ENCODE measurements at regions not wholly inside any gene's neighbourhood (a gene's known extent, or its start where the extent isn't known, plus 50 kb on each side); places are given as distances from the start of the nearest gene placed in this dataset.

- H3F3A ChIP-seq (ENCODE audit: insufficient read depth, low read length, poor library complexity, severe bottlenecking): no peaks in the 10 kb centered on the region
- no peaks in the 10 kb centered on the region for H3K36me3 ChIP-seq (ENCODE audit: insufficient read depth, low read length)
- no peaks in the 10 kb centered on the region for H3K9me3 ChIP-seq (ENCODE audit: low read length)
- H3K4me2 ChIP-seq (ENCODE audit: low read length): no peak overlapping the region
- no peaks in the 10 kb centered on the region for H3K27me3 ChIP-seq (ENCODE audit: insufficient read depth, low read depth, low read length)
- TF ChIP-seq MXI1 (conservative IDR thresholded peaks at IDR 0.05; ENCODE audit: poor library complexity, severe bottlenecking) (no peak), RAD21 (conservative IDR thresholded peaks at IDR 0.05) (peak; percentile 90), POLR2AphosphoS5 (IDR thresholded peaks at IDR 0.05) (no peak), EZH2 (IDR thresholded peaks at IDR 0.05; ENCODE audit: borderline replicate concordance, insufficient read depth, low read length, poor library complexity, severe bottlenecking) (no peak), SMC3 (conservative IDR thresholded peaks at IDR 0.05; ENCODE audit: poor library complexity) (peak; percentile 85), EP300 (conservative IDR thresholded peaks at IDR 0.05; ENCODE audit: poor library complexity, severe bottlenecking) (peak; percentile 17)
- TF ChIP-seq, protein P1, sequence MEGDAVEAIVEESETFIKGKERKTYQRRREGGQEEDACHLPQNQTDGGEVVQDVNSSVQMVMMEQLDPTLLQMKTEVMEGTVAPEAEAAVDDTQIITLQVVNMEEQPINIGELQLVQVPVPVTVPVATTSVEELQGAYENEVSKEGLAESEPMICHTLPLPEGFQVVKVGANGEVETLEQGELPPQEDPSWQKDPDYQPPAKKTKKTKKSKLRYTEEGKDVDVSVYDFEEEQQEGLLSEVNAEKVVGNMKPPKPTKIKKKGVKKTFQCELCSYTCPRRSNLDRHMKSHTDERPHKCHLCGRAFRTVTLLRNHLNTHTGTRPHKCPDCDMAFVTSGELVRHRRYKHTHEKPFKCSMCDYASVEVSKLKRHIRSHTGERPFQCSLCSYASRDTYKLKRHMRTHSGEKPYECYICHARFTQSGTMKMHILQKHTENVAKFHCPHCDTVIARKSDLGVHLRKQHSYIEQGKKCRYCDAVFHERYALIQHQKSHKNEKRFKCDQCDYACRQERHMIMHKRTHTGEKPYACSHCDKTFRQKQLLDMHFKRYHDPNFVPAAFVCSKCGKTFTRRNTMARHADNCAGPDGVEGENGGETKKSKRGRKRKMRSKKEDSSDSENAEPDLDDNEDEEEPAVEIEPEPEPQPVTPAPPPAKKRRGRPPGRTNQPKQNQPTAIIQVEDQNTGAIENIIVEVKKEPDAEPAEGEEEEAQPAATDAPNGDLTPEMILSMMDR (IDR thresholded peaks at IDR 0.05; ENCODE audit: poor library complexity, severe bottlenecking): peak; percentile 84
- TF ChIP-seq, protein P2, sequence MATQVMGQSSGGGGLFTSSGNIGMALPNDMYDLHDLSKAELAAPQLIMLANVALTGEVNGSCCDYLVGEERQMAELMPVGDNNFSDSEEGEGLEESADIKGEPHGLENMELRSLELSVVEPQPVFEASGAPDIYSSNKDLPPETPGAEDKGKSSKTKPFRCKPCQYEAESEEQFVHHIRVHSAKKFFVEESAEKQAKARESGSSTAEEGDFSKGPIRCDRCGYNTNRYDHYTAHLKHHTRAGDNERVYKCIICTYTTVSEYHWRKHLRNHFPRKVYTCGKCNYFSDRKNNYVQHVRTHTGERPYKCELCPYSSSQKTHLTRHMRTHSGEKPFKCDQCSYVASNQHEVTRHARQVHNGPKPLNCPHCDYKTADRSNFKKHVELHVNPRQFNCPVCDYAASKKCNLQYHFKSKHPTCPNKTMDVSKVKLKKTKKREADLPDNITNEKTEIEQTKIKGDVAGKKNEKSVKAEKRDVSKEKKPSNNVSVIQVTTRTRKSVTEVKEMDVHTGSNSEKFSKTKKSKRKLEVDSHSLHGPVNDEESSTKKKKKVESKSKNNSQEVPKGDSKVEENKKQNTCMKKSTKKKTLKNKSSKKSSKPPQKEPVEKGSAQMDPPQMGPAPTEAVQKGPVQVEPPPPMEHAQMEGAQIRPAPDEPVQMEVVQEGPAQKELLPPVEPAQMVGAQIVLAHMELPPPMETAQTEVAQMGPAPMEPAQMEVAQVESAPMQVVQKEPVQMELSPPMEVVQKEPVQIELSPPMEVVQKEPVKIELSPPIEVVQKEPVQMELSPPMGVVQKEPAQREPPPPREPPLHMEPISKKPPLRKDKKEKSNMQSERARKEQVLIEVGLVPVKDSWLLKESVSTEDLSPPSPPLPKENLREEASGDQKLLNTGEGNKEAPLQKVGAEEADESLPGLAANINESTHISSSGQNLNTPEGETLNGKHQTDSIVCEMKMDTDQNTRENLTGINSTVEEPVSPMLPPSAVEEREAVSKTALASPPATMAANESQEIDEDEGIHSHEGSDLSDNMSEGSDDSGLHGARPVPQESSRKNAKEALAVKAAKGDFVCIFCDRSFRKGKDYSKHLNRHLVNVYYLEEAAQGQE (IDR thresholded peaks at IDR 0.05; ENCODE audit: borderline replicate concordance): no peak
- H3K27ac ChIP-seq (ENCODE audit: low read length): peak overlapping the region; percentile 83
- peak overlapping the region; percentile 7 for H3K9ac ChIP-seq (ENCODE audit: low read length)
- H4K20me1 ChIP-seq (ENCODE audit: insufficient read depth): no peaks in the 10 kb centered on the region
- H3K9me2 ChIP-seq (ENCODE audit: insufficient read depth, low read length): no peaks in the 10 kb centered on the region
- H2AFZ ChIP-seq (ENCODE audit: low read depth, low read length): no peak overlapping the region
- no peaks in the 10 kb centered on the region for H3K79me2 ChIP-seq (replicated peaks; ENCODE audit: insufficient read depth, low read length)
- no peak overlapping the region for H3K4me3 ChIP-seq (ENCODE audit: low read length)
Observed at GRCh38 chr7:113774182-113774807, 144.5 kb downstream of the PPP1R3A start.

DNA sequence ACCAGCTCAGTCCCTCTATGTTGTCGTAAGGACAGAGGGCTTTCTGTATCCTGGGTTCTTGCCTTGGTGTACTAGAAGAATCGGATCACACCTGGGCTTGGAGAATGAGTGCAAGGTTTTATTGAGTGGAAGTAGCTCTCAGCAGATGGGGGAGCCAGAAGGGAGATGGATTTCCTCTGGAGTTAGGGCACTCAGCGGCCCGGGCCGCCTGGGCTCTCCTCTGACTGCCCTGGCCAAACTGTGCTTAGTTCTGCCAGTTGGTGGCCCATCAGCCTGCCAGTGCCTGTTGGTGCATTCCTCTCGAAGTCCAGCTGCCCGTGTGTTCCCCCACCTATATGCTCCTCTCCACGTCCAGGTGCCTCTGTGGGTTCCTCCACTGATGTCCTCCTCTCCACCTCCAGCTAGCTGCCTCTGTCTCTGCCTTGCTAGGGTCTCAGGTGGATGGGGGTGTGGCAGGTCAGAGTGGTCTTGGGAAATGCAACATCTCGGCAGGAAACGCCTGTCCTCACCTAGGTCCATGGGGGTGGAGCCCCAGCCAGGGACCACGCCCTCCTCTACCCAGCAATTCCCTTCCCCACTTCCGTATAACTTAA is 148.6 kb downstream of the PPP1R3A start:
- H3K9ac ChIP-seq (ENCODE audit: low read length): no peak overlapping the region
- H3F3A ChIP-seq (ENCODE audit: insufficient read depth, low read length, poor library complexity, severe bottlenecking): no peaks in the 10 kb centered on the region
- H4K20me1 ChIP-seq (ENCODE audit: insufficient read depth): no peaks in the 10 kb centered on the region
- no peaks in the 10 kb centered on the region for H3K9me2 ChIP-seq (ENCODE audit: insufficient read depth, low read length)
- no peak overlapping the region for H3K4me2 ChIP-seq (ENCODE audit: low read length)
- no peaks in the 10 kb centered on the region for H3K9me3 ChIP-seq (ENCODE audit: low read length)
- no peak overlapping the region for H2AFZ ChIP-seq (ENCODE audit: low read depth, low read length)
- H3K36me3 ChIP-seq (ENCODE audit: insufficient read depth, low read length): no peaks in the 10 kb centered on the region
- no peaks in the 10 kb centered on the region for H3K79me2 ChIP-seq (replicated peaks; ENCODE audit: insufficient read depth, low read length)
- no peak for TF ChIP-seq SMC3 (conservative IDR thresholded peaks at IDR 0.05; ENCODE audit: poor library complexity)
- TF ChIP-seq, protein P1 (IDR thresholded peaks at IDR 0.05; ENCODE audit: poor library complexity, severe bottlenecking): no peak
- H3K27ac ChIP-seq (ENCODE audit: low read length): no peak overlapping the region
- H3K4me3 ChIP-seq (ENCODE audit: low read length): no peak overlapping the region
- H3K27me3 ChIP-seq (ENCODE audit: insufficient read depth, low read depth, low read length): no peaks in the 10 kb centered on the region
